Astrocyte (in vitro differentiated cells and primary cell): ENCODE measurements at regions not wholly inside any gene's neighbourhood (a gene's known extent, or its start where the extent isn't known, plus 50 kb on each side); places are given as distances from the start of the nearest gene placed in this dataset.

Experiments used
- DNase-seq: peaks from one replicate; pipeline ENCODE4 v3.0.0-alpha.2; 2010; ENCODE audit warnings: low read depth
- FAIRE-seq: peaks from 2 replicates; lab custom pipeline; 2011; peaks lifted over from hg19 to GRCh38; lab: Jason Lieb, UNC
- H2AFZ ChIP-seq: 2 replicates; pipeline ENCODE4 v1.6.0; 2012; ENCODE audit warnings: low read depth, low read length, inconsistent platforms
- H3K27ac ChIP-seq: 2 replicates; pipeline ENCODE4 v1.5.1; 2011; ENCODE audit warnings: low read depth, low read length, inconsistent platforms
- H3K27me3 ChIP-seq: 2 replicates; pipeline ENCODE4 v1.6.0; 2011; ENCODE audit warnings: low read length, inconsistent platforms; ENCODE audit not compliant: insufficient read depth
- H3K36me3 ChIP-seq: 2 replicates; pipeline ENCODE4 v1.5.1; 2011; ENCODE audit warnings: low read length, inconsistent platforms; ENCODE audit not compliant: insufficient read depth
- H3K4me1 ChIP-seq: 2 replicates; pipeline ENCODE4 v1.5.1; 2011; ENCODE audit warnings: low read length, inconsistent platforms; ENCODE audit not compliant: insufficient read depth
- H3K4me2 ChIP-seq: 2 replicates; pipeline ENCODE4 v1.6.0; 2012; ENCODE audit warnings: low read length, inconsistent platforms
- H3K4me3 ChIP-seq: 2 replicates; pipeline ENCODE4 v1.5.1; 2011; ENCODE audit warnings: low read depth, mild to moderate bottlenecking, low read length, inconsistent platforms; ENCODE audit not compliant: insufficient read depth
- H3K79me2 ChIP-seq: 2 replicates; pipeline ENCODE4 v1.6.0; 2012; ENCODE audit warnings: mild to moderate bottlenecking, low read length, inconsistent platforms; ENCODE audit not compliant: insufficient read depth
- H3K9ac ChIP-seq: 2 replicates; pipeline ENCODE4 v1.6.0; 2012; ENCODE audit warnings: mild to moderate bottlenecking, low read length, inconsistent platforms
- H3K9me3 ChIP-seq: 2 replicates; pipeline ENCODE4 v1.5.1; 2012; ENCODE audit warnings: low read depth, mild to moderate bottlenecking, low read length, inconsistent platforms; ENCODE audit not compliant: insufficient read depth
- H4K20me1 ChIP-seq: 2 replicates; pipeline ENCODE4 v1.6.0; 2012; ENCODE audit warnings: low read length, inconsistent platforms; ENCODE audit not compliant: insufficient read depth
- H3K27ac Mint-ChIP-seq: one replicate; pipeline ENCODE4 v1.8.0; 2021; ENCODE audit warnings: mild to moderate bottlenecking, mixed read lengths; ENCODE audit not compliant: unreplicated experiment
- H3K27me3 Mint-ChIP-seq: one replicate; pipeline ENCODE4 v1.8.0; 2021; ENCODE audit warnings: low read depth, mixed read lengths; ENCODE audit not compliant: unreplicated experiment
- H3K36me3 Mint-ChIP-seq: one replicate; pipeline ENCODE4 v1.8.0; 2021; ENCODE audit warnings: low read depth, mixed read lengths; ENCODE audit not compliant: unreplicated experiment
- H3K4me1 Mint-ChIP-seq: one replicate; pipeline ENCODE4 v1.8.0; 2021; ENCODE audit warnings: low read depth, mixed read lengths; ENCODE audit not compliant: unreplicated experiment
- H3K4me3 Mint-ChIP-seq: one replicate; pipeline ENCODE4 v1.8.0; 2021; ENCODE audit warnings: mild to moderate bottlenecking, moderate library complexity, mixed read lengths; ENCODE audit not compliant: unreplicated experiment
- H3K9me3 Mint-ChIP-seq: one replicate; pipeline ENCODE4 v1.8.0; 2021; ENCODE audit warnings: mild to moderate bottlenecking, mixed read lengths; ENCODE audit not compliant: unreplicated experiment
- CTCF ChIP-seq: IDR thresholded peaks from 2 replicates; pipeline ENCODE4 v1.5.1; 2011; ENCODE audit warnings: low read depth, mild to moderate bottlenecking, inconsistent platforms, low read length, moderate library complexity; ENCODE audit not compliant: insufficient read depth
- EZH2 ChIP-seq: IDR thresholded peaks from 2 replicates; pipeline ENCODE4 v1.6.1; 2012; ENCODE audit warnings: mild to moderate bottlenecking, low read length, inconsistent platforms; ENCODE audit not compliant: insufficient read depth

GRCh38 chr2:211035548-211036185 is 479.3 kb downstream of the CPS1 start:
- Histone ChIP-seq H3K79me2 (no peaks in the 10 kb centered on the region), H3K4me3 (no peak overlapping the region), H4K20me1 (no peaks in the 10 kb centered on the region), H3K4me1 (no peaks in the 10 kb centered on the region), H3K36me3 (no peaks in the 10 kb centered on the region), H3K9ac (no peak overlapping the region), H3K27ac (no peak overlapping the region), H2AFZ (peak overlapping the region; percentile 20), H3K4me2 (no peak overlapping the region), H3K27me3 (no peaks in the 10 kb centered on the region), H3K9me3 (no peaks in the 10 kb centered on the region)
- H3K4me1 Mint-ChIP-seq, result no peaks in the 10 kb centered on the region
- no peak overlapping the region for H3K27ac Mint-ChIP-seq
- TF ChIP-seq CTCF (peak; percentile 67), EZH2 (no peak)
- FAIRE-seq, result no peak
- no peak overlapping the region for H3K4me3 Mint-ChIP-seq
- H3K9me3 Mint-ChIP-seq, result no peaks in the 10 kb centered on the region
- DNase-seq, result peak; percentile 11
- H3K27me3 Mint-ChIP-seq, result no peaks in the 10 kb centered on the region
- H3K36me3 Mint-ChIP-seq, result no peaks in the 10 kb centered on the region

- Mint-ChIP-seq H3K27ac (no peak overlapping the region), H3K4me3 (no peak overlapping the region), H3K27me3 (no peaks in the 10 kb centered on the region), H3K36me3 (no peaks in the 10 kb centered on the region), H3K9me3 (no peaks in the 10 kb centered on the region), H3K4me1 (no peaks in the 10 kb centered on the region)
- Histone ChIP-seq H3K4me1 (no peaks in the 10 kb centered on the region), H3K4me2 (no peak overlapping the region), H3K27me3 (no peaks in the 10 kb centered on the region), H3K36me3 (no peaks in the 10 kb centered on the region), H3K9ac (no peak overlapping the region), H3K27ac (no peak overlapping the region), H3K4me3 (no peak overlapping the region), H4K20me1 (no peaks in the 10 kb centered on the region), H3K79me2 (no peaks in the 10 kb centered on the region), H2AFZ (no peak overlapping the region), H3K9me3 (no peaks in the 10 kb centered on the region)
- DNase-seq (no peak), FAIRE-seq (no peak)
- TF ChIP-seq CTCF (no peak), EZH2 (no peak)
Observed at GRCh38 chr2:211045025-211045424, 488.6 kb downstream of the CPS1 start.

- Histone ChIP-seq H3K9me3 (no peaks in the 10 kb centered on the region), H2AFZ (no peak overlapping the region), H3K4me1 (no peaks in the 10 kb centered on the region), H4K20me1 (no peaks in the 10 kb centered on the region), H3K9ac (no peak overlapping the region), H3K27me3 (no peaks in the 10 kb centered on the region), H3K27ac (no peak overlapping the region), H3K4me3 (no peak overlapping the region), H3K4me2 (no peak overlapping the region), H3K36me3 (no peaks in the 10 kb centered on the region), H3K79me2 (no peaks in the 10 kb centered on the region)
- no peak for FAIRE-seq
- no peaks in the 10 kb centered on the region for H3K4me1 Mint-ChIP-seq
- DNase-seq, result no peak
- TF ChIP-seq CTCF (no peak), EZH2 (no peak)
- no peak overlapping the region for H3K4me3 Mint-ChIP-seq
- H3K27ac Mint-ChIP-seq, result no peak overlapping the region
- H3K9me3 Mint-ChIP-seq, result no peaks in the 10 kb centered on the region
- no peaks in the 10 kb centered on the region for H3K27me3 Mint-ChIP-seq
- no peaks in the 10 kb centered on the region for H3K36me3 Mint-ChIP-seq
Observed at GRCh38 chr2:211049321-211050018, 493.1 kb downstream of the CPS1 start.
